NCI-H1930 (cell line): ENCODE measurements at regions not wholly inside any gene's neighbourhood (a gene's known extent, or its start where the extent isn't known, plus 50 kb on each side); places are given as distances from the start of the nearest gene placed in this dataset.

ENCODE experiments used
- DNase-seq, 2 experiments: peaks; one replicate each; lab custom pipeline; 2025; lab: John Stamatoyannopoulos, UW

- no peak for DNase-seq
Measured at GRCh38 chr5:164027738-164028137, 522.3 kb downstream of the MAT2B start.

- no peak for DNase-seq
Measured at GRCh38 chr5:164038128-164038783, 532.8 kb downstream of the MAT2B start.

GRCh38 chr5:164041105-164041504, 535.7 kb downstream of the MAT2B start:
- DNase-seq, result no peak

- DNase-seq, result no peak
Measured at GRCh38 chr5:164048359-164048926, 543.0 kb downstream of the MAT2B start.

- no peak for DNase-seq
Measured at GRCh38 chr5:164051745-164052144, 546.3 kb downstream of the MAT2B start.

GRCh38 chr5:164052536-164053093, 547.2 kb downstream of the MAT2B start:
- no peak for DNase-seq

GRCh38 chr5:164053123-164053522, 547.7 kb downstream of the MAT2B start:
- DNase-seq, result no peak

- DNase-seq, result no peak
Measured at GRCh38 chr5:164054461-164054860, 549.0 kb downstream of the MAT2B start.

GRCh38 chr5:164057121-164057520, 551.7 kb downstream of the MAT2B start:
- DNase-seq, result no peak

- no peak for DNase-seq
Measured at GRCh38 chr5:164058621-164059020, 553.2 kb downstream of the MAT2B start.

GRCh38 chr5:164059471-164059870, 554.1 kb downstream of the MAT2B start:
- DNase-seq, result no peak

GRCh38 chr5:164060786-164061355, 555.5 kb downstream of the MAT2B start:
- no peak for DNase-seq

GRCh38 chr5:164062304-164062703, 556.9 kb downstream of the MAT2B start:
- no peak for DNase-seq

- DNase-seq, result no peak
Measured at GRCh38 chr5:164065266-164065665, 559.8 kb downstream of the MAT2B start.

- DNase-seq, result no peak
Measured at GRCh38 chr5:164071671-164072070, 566.3 kb downstream of the MAT2B start.

GRCh38 chr5:164073081-164073480, 567.7 kb downstream of the MAT2B start:
- no peak for DNase-seq

GRCh38 chr5:164076556-164076955, 571.1 kb downstream of the MAT2B start:
- no peak for DNase-seq

- DNase-seq, result no peak
Measured at GRCh38 chr5:164090358-164090757, 584.9 kb downstream of the MAT2B start.

GRCh38 chr5:164091836-164092235, 586.4 kb downstream of the MAT2B start:
- no peak for DNase-seq

- no peak for DNase-seq
Measured at GRCh38 chr5:164094291-164094690, 588.9 kb downstream of the MAT2B start.

- DNase-seq, result no peak
Measured at GRCh38 chr5:164097749-164098148, 592.3 kb downstream of the MAT2B start.

GRCh38 chr5:164098531-164098930, 593.1 kb downstream of the MAT2B start:
- no peak for DNase-seq

GRCh38 chr5:164098979-164099378, 593.6 kb downstream of the MAT2B start:
- DNase-seq, result no peak
